GM21447 (cell line): ENCODE measurements at regions not wholly inside any gene's neighbourhood (a gene's known extent, or its start where the extent isn't known, plus 50 kb on each side); places are given as distances from the start of the nearest gene placed in this dataset.

Experiments
- ATAC-seq: cut with Tn5 transposase; IDR thresholded peaks from one replicate; pipeline ENCODE4 v1.9.1; 2021; ENCODE audit not compliant: unreplicated experiment

- ATAC-seq = no peak
Measured at GRCh38 chr1:114314576-114314975, 160.9 kb upstream of the SYT6 start.

DNA sequence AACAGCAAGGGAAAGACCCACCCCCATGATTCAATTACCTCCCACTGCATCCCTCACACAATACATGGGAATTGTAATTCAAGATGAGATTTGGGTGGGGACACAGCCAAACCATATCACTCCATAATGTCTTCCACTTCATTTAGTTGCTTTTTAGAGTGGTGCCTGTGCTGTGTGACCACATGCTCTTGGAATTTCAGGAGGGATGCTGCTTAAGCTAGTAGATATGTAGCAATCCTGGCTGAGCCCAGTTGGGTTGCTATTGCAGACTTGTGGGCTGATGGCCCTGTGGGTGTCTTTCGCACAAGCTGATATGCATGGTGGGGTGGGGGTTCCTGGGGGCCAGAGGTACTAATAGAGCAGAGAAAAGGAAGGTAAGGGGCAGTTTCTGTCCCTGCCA, 160.4 kb upstream of the SYT6 start:
- ATAC-seq = no peak

DNA sequence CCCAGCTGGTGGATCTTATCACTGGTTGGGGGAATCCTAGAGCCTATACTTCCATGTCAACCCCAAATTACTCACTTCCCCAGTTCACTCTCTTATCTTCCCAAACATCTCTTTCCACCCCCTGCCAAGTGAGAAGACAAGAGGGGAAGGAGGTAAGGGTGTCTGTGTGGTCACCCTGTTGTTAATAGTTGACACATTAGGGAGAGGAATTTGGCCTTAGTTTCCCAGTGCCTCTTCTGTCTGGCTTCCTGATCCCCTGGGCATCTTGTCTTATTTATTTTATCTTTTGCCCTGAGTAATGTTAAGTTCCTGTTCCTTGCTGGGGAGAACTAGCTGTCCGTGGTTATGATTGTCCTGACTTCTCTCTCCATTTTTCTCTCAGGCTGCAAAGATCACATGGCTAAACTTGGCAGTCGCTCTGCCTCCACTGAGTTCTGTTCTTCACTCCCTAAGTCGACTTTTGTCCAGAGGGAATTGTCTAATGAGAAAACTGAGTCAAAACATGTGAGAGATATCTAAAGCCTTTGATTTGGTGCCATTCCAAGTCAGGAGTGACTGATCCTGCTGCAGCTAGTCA, 157.1 kb upstream of the SYT6 start:
- ATAC-seq = no peak

GRCh38 chr1:114302821-114303220, 149.2 kb upstream of the SYT6 start:
- no peak for ATAC-seq

DNA sequence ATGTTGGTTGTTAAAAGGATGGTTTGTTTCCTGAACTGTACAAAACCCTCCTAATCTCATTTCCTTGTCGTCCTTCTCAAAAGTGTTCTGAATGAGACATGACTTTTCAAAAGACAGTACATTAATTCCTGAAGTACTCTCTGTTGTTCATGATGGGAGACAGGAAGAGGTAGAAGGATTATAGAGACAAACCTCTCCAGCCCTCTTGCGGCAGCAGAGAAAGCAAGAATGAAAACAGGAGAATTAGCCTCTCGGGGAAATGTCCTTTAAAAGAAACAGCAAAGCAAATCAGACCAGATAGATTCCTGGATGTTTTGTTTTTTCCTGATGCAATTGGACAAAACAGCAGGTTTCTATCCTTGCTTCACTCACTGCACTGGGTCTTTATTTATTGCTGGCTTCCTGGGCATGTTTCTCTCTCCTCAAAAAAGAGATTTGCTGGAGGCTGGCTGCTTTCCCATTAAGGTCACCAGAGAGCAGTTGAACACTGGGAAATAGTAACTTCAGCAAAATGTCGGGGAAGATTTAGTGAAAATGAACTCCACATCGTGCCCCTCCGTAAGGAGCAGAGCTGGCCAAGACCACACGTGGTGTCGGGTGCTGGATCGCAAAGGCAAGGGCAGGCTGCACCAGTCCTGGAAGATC, 145.8 kb upstream of the SYT6 start:
- ATAC-seq = no peak

GRCh38 chr1:114298008-114298407, 144.3 kb upstream of the SYT6 start:
- ATAC-seq = no peak

- no peak for ATAC-seq
Measured at GRCh38 chr1:114296413-114296812, 142.7 kb upstream of the SYT6 start.

DNA sequence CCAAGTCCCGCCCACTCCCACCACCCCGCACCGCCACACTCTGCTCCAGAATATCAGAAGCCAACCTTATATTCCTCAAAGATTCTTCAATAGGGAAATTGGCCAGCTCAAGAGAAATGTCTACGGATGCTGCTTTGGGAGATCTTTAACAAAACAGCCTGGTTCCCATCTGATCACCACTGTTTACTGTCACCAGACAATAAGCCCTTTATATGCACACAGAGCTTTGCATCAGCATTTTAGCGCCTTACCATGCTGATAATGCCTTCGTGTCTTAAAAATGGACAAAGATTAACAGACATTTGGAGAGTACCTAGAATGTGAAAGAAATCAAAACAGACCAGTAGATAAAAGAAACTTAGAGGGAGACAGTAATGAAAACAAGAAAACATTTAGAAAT, 141.7 kb upstream of the SYT6 start:
- ATAC-seq = no peak

DNA sequence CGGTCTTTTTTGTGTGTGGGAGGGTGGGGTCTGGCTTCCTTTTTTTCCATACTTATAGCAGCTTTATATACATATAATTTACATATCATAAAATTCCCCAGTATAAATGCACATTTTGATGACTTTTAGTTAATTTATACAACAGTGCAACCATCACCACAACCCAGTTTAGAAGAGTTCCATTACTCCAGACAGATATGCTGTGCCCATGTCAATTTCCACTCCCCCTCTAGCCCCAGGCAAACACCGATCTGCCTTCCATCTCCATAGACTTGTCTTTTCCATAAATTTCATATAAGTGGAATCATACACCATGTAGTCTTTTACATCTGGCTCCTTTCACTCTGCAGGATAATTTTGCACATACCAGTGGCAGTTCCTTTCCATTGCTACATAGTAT, 139.2 kb upstream of the SYT6 start:
- no peak for ATAC-seq

DNA sequence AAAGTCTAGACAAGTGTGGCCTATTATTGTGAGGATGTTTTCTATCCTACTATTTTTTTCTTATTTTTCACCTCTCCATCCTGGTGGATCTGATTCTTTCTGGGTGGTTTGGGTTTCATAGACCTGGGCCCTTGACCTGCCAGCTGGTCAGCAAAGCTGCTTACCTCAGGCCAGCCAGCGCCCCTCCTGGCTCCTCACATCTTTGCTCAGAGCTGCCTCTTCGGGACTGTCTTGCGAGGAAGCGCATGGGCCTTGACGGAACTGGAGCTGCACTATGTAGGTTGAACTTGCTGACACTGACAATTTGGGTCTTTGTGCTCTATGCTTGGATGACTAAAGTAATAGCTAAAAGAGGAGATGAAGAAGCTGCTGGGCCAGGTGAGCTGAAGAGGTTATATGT, 138.5 kb upstream of the SYT6 start:
- ATAC-seq = no peak

DNA sequence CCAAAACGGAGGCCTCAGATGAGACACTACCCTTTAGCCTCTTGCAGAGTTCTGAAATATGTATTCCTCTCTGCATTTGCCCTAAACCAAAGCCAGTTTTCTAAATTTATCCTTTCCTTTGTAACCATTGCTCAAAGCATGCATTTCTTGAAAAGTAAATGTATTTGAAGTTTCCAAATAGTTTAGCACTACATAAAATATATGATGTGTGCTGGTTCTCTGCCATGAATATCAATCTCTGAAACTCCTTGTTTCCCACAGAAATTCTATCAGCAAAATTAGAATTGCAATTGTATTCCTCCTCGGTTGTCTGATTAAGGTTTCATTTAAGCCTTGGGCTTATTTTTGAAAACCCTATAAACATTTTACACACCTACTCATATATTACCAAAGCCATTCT, 137.1 kb upstream of the SYT6 start:
- ATAC-seq = no peak

- ATAC-seq = no peak
Measured at GRCh38 chr1:114290341-114290740, 136.7 kb upstream of the SYT6 start.

- ATAC-seq = no peak
Measured at GRCh38 chr1:114289824-114290223, 136.2 kb upstream of the SYT6 start.

- ATAC-seq = no peak
Measured at GRCh38 chr1:114289306-114289705, 135.6 kb upstream of the SYT6 start.

GRCh38 chr1:114286960-114287359, 133.3 kb upstream of the SYT6 start:
- ATAC-seq = no peak

DNA sequence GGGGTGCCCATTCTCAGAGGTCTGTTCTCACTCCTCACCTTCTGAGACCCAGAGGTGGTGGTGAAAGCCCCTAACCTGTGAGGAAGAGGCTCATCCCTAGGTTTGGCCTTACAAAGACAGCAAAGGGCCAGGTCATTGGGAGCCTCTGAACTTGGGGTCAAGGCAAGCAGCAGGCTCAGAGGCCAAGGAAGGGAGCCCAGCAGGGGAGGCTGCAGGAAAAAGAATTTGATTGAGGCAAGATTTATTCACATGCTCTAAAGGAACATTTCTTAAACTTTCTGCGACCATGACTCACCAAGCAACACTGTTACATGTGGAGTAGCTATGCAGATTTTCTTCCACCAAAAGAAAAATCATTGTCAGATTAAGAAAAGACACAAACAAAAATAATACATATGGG, 132.5 kb upstream of the SYT6 start:
- ATAC-seq = no peak

DNA sequence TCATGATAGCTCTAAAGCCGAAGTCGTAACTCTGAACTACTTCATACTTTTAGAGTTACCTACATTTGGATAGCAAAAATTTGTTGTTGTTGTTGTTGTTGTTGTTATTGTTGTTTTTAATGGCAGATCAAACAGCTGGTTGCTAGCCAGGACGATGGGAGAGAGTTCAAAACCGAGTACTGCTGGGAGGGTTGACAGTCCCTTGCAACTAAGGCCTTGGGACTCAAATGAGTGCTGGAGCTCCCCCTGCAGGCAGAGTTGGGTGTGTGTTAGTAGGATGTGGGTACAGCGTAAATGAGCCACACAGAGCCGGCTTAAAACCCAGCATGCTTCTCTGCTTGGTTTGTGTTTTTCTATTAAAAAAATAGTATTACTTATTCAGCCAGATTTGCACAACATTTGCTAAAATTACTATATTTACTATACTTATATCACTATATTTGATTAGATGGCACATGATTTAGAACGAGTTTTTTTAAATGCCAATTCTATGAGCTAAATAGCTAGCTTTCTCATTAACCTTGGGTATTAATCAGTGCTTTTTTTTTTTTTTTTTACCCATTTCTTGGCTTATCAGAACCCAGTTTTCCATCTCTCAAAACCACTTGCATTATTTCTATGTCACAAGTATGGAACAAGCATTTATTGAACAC, 129.2 kb upstream of the SYT6 start:
- peak; percentile 72 for ATAC-seq

- ATAC-seq = no peak
Measured at GRCh38 chr1:114278911-114279310, 125.2 kb upstream of the SYT6 start.

GRCh38 chr1:114278430-114278829, 124.8 kb upstream of the SYT6 start:
- no peak for ATAC-seq

DNA sequence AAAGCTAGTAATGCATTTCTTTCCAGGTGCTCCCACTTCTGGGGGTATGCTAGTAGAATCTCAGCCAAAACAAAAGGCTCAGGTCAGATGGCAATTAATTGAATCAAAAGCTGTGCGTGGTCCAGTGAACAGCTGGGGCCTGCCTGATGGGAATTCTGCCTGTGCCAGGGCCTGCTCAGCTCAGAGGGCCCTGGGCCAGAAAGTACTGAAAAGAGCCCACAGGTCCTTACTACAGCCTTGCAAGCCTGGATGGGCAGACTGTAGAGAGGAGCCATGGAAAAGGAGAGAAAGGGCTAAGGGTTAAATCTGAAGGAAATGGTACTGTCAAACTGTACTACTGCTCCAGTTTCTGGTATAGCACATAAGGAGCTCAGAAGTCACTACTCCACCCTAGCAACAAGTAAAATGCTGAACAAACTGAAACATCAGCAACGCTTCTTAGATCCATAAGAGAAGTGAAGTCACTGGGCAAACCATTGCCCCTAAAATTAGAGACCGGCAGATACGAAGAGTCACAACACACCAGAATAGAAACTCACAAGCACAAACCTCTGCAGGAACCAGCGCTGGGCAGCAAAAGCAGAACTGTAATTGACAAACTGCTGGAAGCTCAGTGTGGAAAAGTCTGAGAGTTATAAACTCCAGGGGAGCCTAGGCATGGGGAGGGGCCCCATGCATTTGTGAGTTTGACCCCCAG, 121.1 kb upstream of the SYT6 start:
- no peak for ATAC-seq

GRCh38 chr1:114272593-114272992, 118.9 kb upstream of the SYT6 start:
- ATAC-seq = no peak

DNA sequence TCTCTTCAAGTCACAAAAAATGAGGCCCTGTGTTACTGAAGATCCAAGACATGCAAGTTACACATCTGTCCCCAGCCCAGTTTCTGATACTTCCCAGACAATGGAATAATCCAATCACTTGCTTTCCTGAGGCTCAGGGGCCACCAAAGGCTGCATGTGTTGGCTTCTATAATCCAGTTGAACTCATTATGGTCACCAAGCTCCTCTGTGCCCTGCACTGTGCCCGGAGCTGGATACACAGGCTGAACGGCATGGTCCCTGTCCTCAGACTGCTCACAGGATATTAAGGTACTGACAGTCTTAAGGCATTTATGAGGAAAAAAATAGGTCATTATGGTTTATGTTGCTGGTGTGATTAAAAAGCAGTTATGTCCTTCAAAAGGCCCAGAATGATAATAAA, 117.0 kb upstream of the SYT6 start:
- no peak for ATAC-seq
